ENCODE measurements at regions not wholly inside any gene's neighbourhood (a gene's known extent, or its start where the extent isn't known, plus 50 kb on each side); places are given as distances from the start of the nearest gene placed in this dataset.

DNA sequence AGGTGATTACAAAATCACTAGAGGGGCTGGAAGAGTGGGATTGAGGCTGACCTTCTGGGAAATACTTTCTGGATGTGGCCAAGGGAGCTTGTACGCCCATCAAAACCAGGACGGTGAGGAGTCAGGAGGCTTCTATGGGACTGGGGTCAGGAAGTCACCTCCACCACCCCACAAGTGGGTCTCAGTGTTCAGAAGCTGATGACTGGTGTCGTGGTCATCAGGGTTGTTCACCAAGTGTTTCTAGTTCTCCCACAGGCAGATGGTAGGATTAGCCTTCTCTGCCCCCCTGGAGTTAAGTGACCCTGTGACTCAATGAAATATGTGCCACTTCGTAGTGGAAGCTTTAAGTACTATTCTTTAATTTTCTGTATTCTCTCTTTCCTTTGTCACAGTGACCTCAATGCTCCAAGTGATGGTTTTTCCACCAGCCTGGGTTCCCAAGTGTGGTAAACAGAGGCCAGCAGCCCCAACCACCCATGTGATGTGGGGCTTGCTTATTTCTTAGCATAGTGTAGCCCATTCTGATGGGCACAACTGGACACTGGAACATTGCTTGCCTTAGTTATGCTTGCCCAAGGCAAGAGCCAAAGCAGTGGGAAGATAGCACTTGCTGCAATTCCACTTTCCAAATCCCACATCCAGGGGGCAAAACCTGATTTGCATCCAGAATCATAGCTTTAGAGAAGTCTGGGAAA lies 258.8 kb downstream of the CYP26B1 start:
- TF ChIP-seq, protein P1, sequence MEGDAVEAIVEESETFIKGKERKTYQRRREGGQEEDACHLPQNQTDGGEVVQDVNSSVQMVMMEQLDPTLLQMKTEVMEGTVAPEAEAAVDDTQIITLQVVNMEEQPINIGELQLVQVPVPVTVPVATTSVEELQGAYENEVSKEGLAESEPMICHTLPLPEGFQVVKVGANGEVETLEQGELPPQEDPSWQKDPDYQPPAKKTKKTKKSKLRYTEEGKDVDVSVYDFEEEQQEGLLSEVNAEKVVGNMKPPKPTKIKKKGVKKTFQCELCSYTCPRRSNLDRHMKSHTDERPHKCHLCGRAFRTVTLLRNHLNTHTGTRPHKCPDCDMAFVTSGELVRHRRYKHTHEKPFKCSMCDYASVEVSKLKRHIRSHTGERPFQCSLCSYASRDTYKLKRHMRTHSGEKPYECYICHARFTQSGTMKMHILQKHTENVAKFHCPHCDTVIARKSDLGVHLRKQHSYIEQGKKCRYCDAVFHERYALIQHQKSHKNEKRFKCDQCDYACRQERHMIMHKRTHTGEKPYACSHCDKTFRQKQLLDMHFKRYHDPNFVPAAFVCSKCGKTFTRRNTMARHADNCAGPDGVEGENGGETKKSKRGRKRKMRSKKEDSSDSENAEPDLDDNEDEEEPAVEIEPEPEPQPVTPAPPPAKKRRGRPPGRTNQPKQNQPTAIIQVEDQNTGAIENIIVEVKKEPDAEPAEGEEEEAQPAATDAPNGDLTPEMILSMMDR (conservative IDR thresholded peaks at IDR 0.05), result no peak
- TF ChIP-seq EZH2 (IDR thresholded peaks at IDR 0.05; ENCODE audit: low read depth), result no peak
- Histone ChIP-seq H3K79me2 (ENCODE audit: low read depth) (no peaks in the 10 kb centered on the region), H3K9me3 (ENCODE audit: insufficient read depth, low read depth) (peaks cover 16% of the 10 kb centered on the region; the same call in 1 of the 2 replicates), H2AFZ (no peak overlapping the region), H3K4me1 (replicated peaks; ENCODE audit: insufficient read depth) (peaks cover 4% of the 10 kb centered on the region), H3K4me2 (no peak overlapping the region), H3K36me3 (ENCODE audit: low read depth) (no peaks in the 10 kb centered on the region), H3F3A (ENCODE audit: insufficient read depth, low read depth) (0 out of 2 replicates have a peak, but pooled peaks cover 2% of the 10 kb centered on the region), H3K27me3 (ENCODE audit: insufficient read depth, low read depth) (peaks cover 4% of the 10 kb centered on the region; the same call in 1 of the 2 replicates), H3K9me2 (ENCODE audit: insufficient read depth) (no peaks in the 10 kb centered on the region), H4K20me1 (ENCODE audit: insufficient read depth) (no peaks in the 10 kb centered on the region), H3K4me3 (no peak overlapping the region), H3K27ac (no peak overlapping the region)
- intact Hi-C loops (cut with micrococcal nuclease; ENCODE audit: unreplicated experiment), result no loop called here
- POLR2A ChIA-PET (ENCODE audit: unreplicated experiment), result no interaction called here
- no TSS peak for BruUV-seq (replicated peaks)
- CTCF ChIA-PET, result no interaction called here
- no peak for DNase-seq

DNA sequence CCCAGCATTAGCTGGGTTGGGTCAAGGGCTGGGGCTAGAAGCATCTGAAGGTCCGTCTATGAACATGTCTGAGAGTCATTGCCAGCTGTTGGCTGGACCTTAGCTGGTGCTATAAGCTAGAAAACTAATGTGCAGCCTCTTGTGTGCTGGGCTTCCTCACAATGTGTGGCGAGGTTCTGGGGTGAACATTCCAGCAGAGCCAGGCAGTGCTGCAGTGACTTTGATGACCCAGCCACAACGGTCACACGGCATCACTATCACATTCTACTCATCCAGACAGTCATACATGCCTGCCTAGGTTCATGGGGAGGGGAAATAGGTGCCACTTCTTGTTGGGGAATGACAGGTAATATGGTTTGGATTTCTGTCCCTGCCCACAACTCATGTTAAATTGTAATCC lies 260.5 kb downstream of the CYP26B1 start:
- Histone ChIP-seq H3F3A (ENCODE audit: insufficient read depth, low read depth) (0 out of 2 replicates have a peak, but pooled peaks cover 10% of the 10 kb centered on the region), H3K4me3 (no peak overlapping the region), H3K9me2 (ENCODE audit: insufficient read depth) (no peaks in the 10 kb centered on the region), H3K27me3 (ENCODE audit: insufficient read depth, low read depth) (no peaks in the 10 kb centered on the region; the same call in 1 of the 2 replicates), H4K20me1 (ENCODE audit: insufficient read depth) (no peaks in the 10 kb centered on the region), H3K79me2 (ENCODE audit: low read depth) (no peaks in the 10 kb centered on the region), H3K27ac (no peak overlapping the region), H3K4me2 (no peak overlapping the region), H3K9me3 (ENCODE audit: insufficient read depth, low read depth) (peaks cover 16% of the 10 kb centered on the region; the same call in 1 of the 2 replicates), H2AFZ (no peak overlapping the region), H3K4me1 (replicated peaks; ENCODE audit: insufficient read depth) (peaks cover 19% of the 10 kb centered on the region), H3K36me3 (ENCODE audit: low read depth) (no peaks in the 10 kb centered on the region)
- ChIA-PET CTCF (no interaction called here), POLR2A (ENCODE audit: unreplicated experiment) (no interaction called here)
- DNase-seq, result no peak
- intact Hi-C loops (cut with micrococcal nuclease; ENCODE audit: unreplicated experiment), result no loop called here
- TF ChIP-seq EZH2 (IDR thresholded peaks at IDR 0.05; ENCODE audit: low read depth), result no peak
- TF ChIP-seq, protein P1 (conservative IDR thresholded peaks at IDR 0.05), result no peak
- no TSS peak for BruUV-seq (replicated peaks)

DNA sequence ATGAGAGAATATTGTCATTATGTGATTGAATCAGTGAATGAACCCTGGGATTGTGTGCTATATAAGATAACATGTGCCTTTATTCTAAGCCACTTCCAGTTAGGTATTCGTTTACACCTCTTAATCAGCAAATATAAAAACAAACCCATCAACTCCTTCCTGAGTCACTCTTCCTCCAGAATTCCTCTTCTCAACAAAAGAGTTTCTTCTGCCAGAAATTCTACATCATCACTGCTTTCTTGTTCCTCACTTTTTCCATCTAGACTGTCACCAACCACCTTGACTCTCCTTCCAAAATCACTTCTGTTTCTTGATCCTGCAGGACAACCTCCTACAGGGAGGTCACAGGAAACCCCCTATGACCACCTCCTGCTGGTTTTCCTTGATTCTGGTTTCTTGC lies 261.4 kb downstream of the CYP26B1 start:
- no peak for TF ChIP-seq EZH2 (IDR thresholded peaks at IDR 0.05; ENCODE audit: low read depth)
- Histone ChIP-seq H3K36me3 (ENCODE audit: low read depth) (no peaks in the 10 kb centered on the region), H3F3A (ENCODE audit: insufficient read depth, low read depth) (peaks cover 14% of the 10 kb centered on the region; the same call in 1 of the 2 replicates), H3K27ac (no peak overlapping the region), H3K4me2 (no peak overlapping the region), H3K79me2 (ENCODE audit: low read depth) (no peaks in the 10 kb centered on the region), H3K4me1 (replicated peaks; ENCODE audit: insufficient read depth) (peaks cover 22% of the 10 kb centered on the region), H4K20me1 (ENCODE audit: insufficient read depth) (no peaks in the 10 kb centered on the region), H3K4me3 (no peak overlapping the region), H3K9me2 (ENCODE audit: insufficient read depth) (no peaks in the 10 kb centered on the region), H3K27me3 (ENCODE audit: insufficient read depth, low read depth) (no peaks in the 10 kb centered on the region; the same call in 1 of the 2 replicates), H2AFZ (no peak overlapping the region), H3K9me3 (ENCODE audit: insufficient read depth, low read depth) (peaks cover 16% of the 10 kb centered on the region; the same call in 1 of the 2 replicates)
- no peak for DNase-seq
- intact Hi-C loops (cut with micrococcal nuclease; ENCODE audit: unreplicated experiment), result no loop called here
- BruUV-seq (replicated peaks), result no TSS peak
- ChIA-PET POLR2A (ENCODE audit: unreplicated experiment) (no interaction called here), CTCF (no interaction called here)

All from PC-9 (cell line).